Lower lobe of right lung (tissue), 2 donors: ENCODE measurements at regions not wholly inside any gene's neighbourhood (a gene's known extent, or its start where the extent isn't known, plus 50 kb on each side); places are given as distances from the start of the nearest gene placed in this dataset.
"Not testable (repeated sequence)": the region's sequence is repeated elsewhere in the genome, so short reads cannot be mapped to it uniquely, and the experiment has no call there.

Source experiments
- ATAC-seq, 2 donors: fragments of 200-7000 bp; cut with Tn5 transposase; one replicate each; pipeline ENCODE4 v1.9.1; 2020 to 2022; ENCODE audit warnings: mild to moderate bottlenecking in 2 of 2, moderate library complexity in 2 of 2
- DNase-seq: peaks from one replicate; pipeline ENCODE4 v3.0.0-alpha.2; 2020
- H3K27ac ChIP-seq: fragments of 200-600 bp; one replicate; pipeline ENCODE4 v1.8.0; 2022
- H3K27me3 ChIP-seq: fragments of 200-600 bp; one replicate; pipeline ENCODE4 v1.8.0; 2022; ENCODE audit warnings: low read depth
- H3K36me3 ChIP-seq: fragments of 200-600 bp; one replicate; pipeline ENCODE4 v1.8.0; 2022; ENCODE audit warnings: mild to moderate bottlenecking
- H3K4me1 ChIP-seq: fragments of 200-600 bp; one replicate; pipeline ENCODE4 v1.8.0; 2022
- H3K4me3 ChIP-seq: fragments of 200-600 bp; one replicate; pipeline ENCODE4 v1.8.0; 2022; ENCODE audit warnings: mild to moderate bottlenecking
- H3K9me3 ChIP-seq: fragments of 200-600 bp; one replicate; pipeline ENCODE4 v1.8.0; 2022
- CTCF ChIP-seq: fragments of 200-600 bp; IDR thresholded peaks from one replicate; pipeline ENCODE4 v1.8.0; 2022; ENCODE audit warnings: antibody characterized with exemption, mild to moderate bottlenecking
- intact Hi-C: fragments of 100-400 bp; cut with DNase I; formaldehyde crosslinking; loops from one replicate; pipeline ENCODE4 v1.11.0; 2022
- donor health status: DM: no; HTN: yes; CAD: no; lungs with severe emphysema.

- Histone ChIP-seq H3K9me3 (no peaks in the 10 kb centered on the region), H3K36me3 (no peaks in the 10 kb centered on the region), H3K27ac (no peak overlapping the region), H3K4me3 (no peak overlapping the region), H3K4me1 (no peaks in the 10 kb centered on the region), H3K27me3 (no peaks in the 10 kb centered on the region)
- intact Hi-C loops = no loop called here
- no peak for TF ChIP-seq CTCF
- ATAC-seq (no peak), DNase-seq (no peak)
Observed at GRCh38 chr12:75648856-75649255, 137.4 kb upstream of the KRR1 start.

GRCh38 chr12:75646329-75647210, 135.2 kb upstream of the KRR1 start:
- TF ChIP-seq CTCF = no peak
- DNase-seq = no peak
- Histone ChIP-seq H3K9me3 (no peaks in the 10 kb centered on the region), H3K4me1 (no peaks in the 10 kb centered on the region), H3K4me3 (no peak overlapping the region), H3K27me3 (no peaks in the 10 kb centered on the region), H3K36me3 (no peaks in the 10 kb centered on the region), H3K27ac (no peak overlapping the region)
- intact Hi-C loops = no loop called here
- ATAC-seq = no peak

GRCh38 chr12:75644472-75645072, 133.2 kb upstream of the KRR1 start:
- TF ChIP-seq CTCF = no peak
- no peaks in the 10 kb centered on the region for H3K36me3 ChIP-seq

GRCh38 chr12:75643119-75643518, 131.7 kb upstream of the KRR1 start:
- H3K4me1 ChIP-seq, intact Hi-C loops, H3K36me3 ChIP-seq, H3K27ac ChIP-seq, ATAC-seq, H3K4me3 ChIP-seq, DNase-seq, H3K27me3 ChIP-seq, H3K9me3 ChIP-seq: not testable (repeated sequence)

More at GRCh38 chr12:75644472-75645072, 133.2 kb upstream of the KRR1 start:
- DNase-seq (no peak), ATAC-seq (no peak)
- Histone ChIP-seq H3K4me3 (no peak overlapping the region), H3K27me3 (no peaks in the 10 kb centered on the region), H3K4me1 (no peaks in the 10 kb centered on the region), H3K27ac (no peak overlapping the region), H3K9me3 (no peaks in the 10 kb centered on the region)
- intact Hi-C loops = no loop called here

- H3K4me1 ChIP-seq = no peaks in the 10 kb centered on the region
- no peak for DNase-seq
Observed at GRCh38 chr12:75642226-75642625, 130.8 kb upstream of the KRR1 start.

More at GRCh38 chr12:75642226-75642625, 130.8 kb upstream of the KRR1 start:
- no peaks in the 10 kb centered on the region for H3K36me3 ChIP-seq
- TF ChIP-seq CTCF = no peak
- no peak overlapping the region for H3K27ac ChIP-seq
- no peak overlapping the region for H3K4me3 ChIP-seq
- intact Hi-C loops = no loop called here
- ATAC-seq = no peak
- no peaks in the 10 kb centered on the region for H3K27me3 ChIP-seq
- H3K9me3 ChIP-seq = no peaks in the 10 kb centered on the region
